Kidney (tissue), 13 donors: ENCODE measurements at regions not wholly inside any gene's neighbourhood (a gene's known extent, or its start where the extent isn't known, plus 50 kb on each side); places are given as distances from the start of the nearest gene placed in this dataset.

ENCODE experiments used
- DNase-seq, 5 donors: peaks; one replicate each; pipeline ENCODE4 v3.0.0-alpha.2; 2013 to 2020
- FAIRE-seq: peaks from 2 replicates; lab custom pipeline; 2012; peaks lifted over from hg19 to GRCh38; lab: Jason Lieb, UNC
- H3K27ac ChIP-seq, 2 donors: one replicate each; pipeline ENCODE4 v1.7.0; 2013; ENCODE audit warnings: low read depth in 2 of 2, low read length in 2 of 2, inconsistent platforms in 1 of 2
- H3K27me3 ChIP-seq: one replicate; pipeline ENCODE4 v1.7.1; 2013; ENCODE audit warnings: low read length, inconsistent platforms; ENCODE audit not compliant: control insufficient read depth, insufficient read depth
- H3K36me3 ChIP-seq, 3 donors: one replicate each; pipeline versions ENCODE4 v1.7.0 to v1.7.1; 2013; ENCODE audit warnings: low read length in 3 of 3, control low read depth in 1 of 3, inconsistent platforms in 1 of 3; ENCODE audit not compliant: insufficient read depth in 3 of 3, control insufficient read depth in 2 of 3
- H3K4me1 ChIP-seq, 3 donors: one replicate each; pipeline versions ENCODE4 v1.7.0 to v1.7.1; 2013; ENCODE audit warnings: low read length in 3 of 3, inconsistent platforms in 1 of 3, low read depth in 1 of 3; ENCODE audit not compliant: control insufficient read depth in 2 of 3, insufficient read depth in 2 of 3
- H3K4me3 ChIP-seq, 3 donors: one replicate each; pipeline versions ENCODE4 v1.7.0 to v1.8.1; 2013; ENCODE audit warnings: low read length in 3 of 3, control low read depth in 1 of 3, inconsistent platforms in 1 of 3
- H3K9ac ChIP-seq, 3 donors: one replicate each; pipeline versions ENCODE4 v1.7.0 to v1.7.1; 2013; ENCODE audit warnings: low read length in 3 of 3, control low read depth in 1 of 3, inconsistent platforms in 1 of 3
- H3K9me3 ChIP-seq, 3 donors: one replicate each; pipeline versions ENCODE4 v1.7.0 to v1.7.1; 2013; ENCODE audit warnings: low read length in 3 of 3, control low read depth in 1 of 3, inconsistent platforms in 1 of 3; ENCODE audit not compliant: control insufficient read depth in 2 of 3, insufficient read depth in 1 of 3
- CTCF ChIP-seq: IDR thresholded peaks from 3 replicates; pipeline ENCODE4 v1.5.1; 2012; ENCODE audit warnings: mild to moderate bottlenecking, moderate library complexity, borderline replicate concordance; ENCODE audit not compliant: insufficient read depth; ENCODE audit errors: extremely low read depth
- intact Hi-C: fragments of 100-400 bp; cut with DNase I; formaldehyde crosslinking; loops from one replicate; pipeline ENCODE4 v1.11.1; 2022
- donor health status: control.
- donor health status: control.
- donor health status: control.
- donor health status: control.
- donor health status: control.
- donor health status: DM: yes; HTN: yes; CAD: no.
- donor health status: Normal renal cell carcinoma (clear cell type).

- peak in 4 of 5 donors; percentile 28 to 58 (median 48) for DNase-seq
- no peak for TF ChIP-seq CTCF
- Histone ChIP-seq H3K9me3 (no peaks in the 10 kb centered on the region), H3K9ac (no peak overlapping the region), H3K4me3 (no peak overlapping the region), H3K27me3 (no peaks in the 10 kb centered on the region), H3K27ac (no peak overlapping the region), H3K4me1 (no peaks in the 10 kb centered on the region), H3K36me3 (no peaks in the 10 kb centered on the region)
- FAIRE-seq, result no peak
- intact Hi-C loops, result no loop called here
Measured at GRCh38 chr4:153988492-153989363, 199.8 kb upstream of the SFRP2 start.

GRCh38 chr4:153987291-153987690, 198.4 kb upstream of the SFRP2 start:
- H3K9me3 ChIP-seq, result no peaks in the 10 kb centered on the region
- no peak overlapping the region for H3K9ac ChIP-seq
- no peak overlapping the region for H3K4me3 ChIP-seq
- H3K36me3 ChIP-seq, result no peaks in the 10 kb centered on the region
- TF ChIP-seq CTCF, result no peak
- no peaks in the 10 kb centered on the region for H3K4me1 ChIP-seq
- DNase-seq, result no peak
- H3K27ac ChIP-seq, result no peak overlapping the region
- intact Hi-C loops, result no loop called here
- no peaks in the 10 kb centered on the region for H3K27me3 ChIP-seq
- FAIRE-seq, result no peak

- TF ChIP-seq CTCF, result no peak
- Histone ChIP-seq H3K4me3 (no peak overlapping the region), H3K27ac (no peak overlapping the region), H3K4me1 (no peaks in the 10 kb centered on the region), H3K9ac (no peak overlapping the region), H3K36me3 (no peaks in the 10 kb centered on the region), H3K27me3 (no peaks in the 10 kb centered on the region), H3K9me3 (peaks cover 0 to 6% (median 0%) of the 10 kb centered on the region in 3 donors)
- FAIRE-seq, result no peak
- no peak for DNase-seq
- intact Hi-C loops, result no loop called here
Measured at GRCh38 chr4:153976954-153977353, 188.1 kb upstream of the SFRP2 start.
